ENCODE measurements at regions not wholly inside any gene's neighbourhood (a gene's known extent, or its start where the extent isn't known, plus 50 kb on each side); places are given as distances from the start of the nearest gene placed in this dataset.

DNA sequence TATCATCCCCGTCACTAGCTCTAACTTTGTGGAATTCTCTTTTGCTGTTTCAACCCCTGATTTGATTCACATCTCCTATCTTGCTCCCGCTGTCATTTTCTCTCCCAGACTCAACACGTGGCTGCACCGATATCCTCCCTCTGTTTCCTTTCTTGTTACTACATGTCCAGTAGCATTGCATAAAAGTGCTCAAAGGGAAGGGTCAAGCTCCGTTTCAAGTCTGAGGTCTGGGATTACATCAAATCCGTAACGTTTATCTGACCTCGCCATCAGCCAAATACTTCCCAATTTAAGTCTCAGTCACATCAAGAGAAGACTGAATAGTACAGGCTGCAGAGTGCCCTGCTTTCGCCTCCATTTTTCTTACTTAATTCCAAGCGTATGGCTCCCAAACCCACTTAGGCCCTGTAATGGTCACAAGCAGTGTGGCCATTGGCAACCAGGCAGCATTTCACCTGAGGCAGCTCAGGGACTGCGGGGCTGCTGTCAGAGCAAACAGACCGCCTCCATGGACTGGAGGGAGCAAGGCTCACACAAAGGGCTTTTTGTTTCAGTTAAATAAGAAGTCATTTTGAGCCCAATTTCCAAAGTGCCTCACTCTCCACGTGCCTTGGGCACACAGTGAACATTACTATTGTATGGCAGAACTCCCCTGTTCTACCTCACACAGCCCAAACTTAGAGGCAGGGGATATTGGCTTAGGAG is 217.8 kb downstream of the BCL11A start:
- ATAC-seq (ENCODE audit: low read depth in 2 of 2) = no peak
- Mint-ChIP-seq H3K4me1 (peaks cover 52 to 80% (median 66%) of the 10 kb centered on the region in 3 donors), H3K27ac (peak overlapping the region; percentile 95 to 99 (median 98)), H3K27me3 (no peaks in the 10 kb centered on the region), H3K9me3 (peaks cover 0 to 13% (median 2%) of the 10 kb centered on the region in 7 donors), H3K36me3 (peaks cover 16 to 39% of the 10 kb centered on the region in 2 donors), H3K4me3 (peak overlapping the region in 3 of 8 donors; percentile 40 to 75 (median 43))
- DNase-seq = no peak

GRCh38 chr2:60334610-60335009 is 218.8 kb downstream of the BCL11A start:
- H3K4me1 Mint-ChIP-seq = peaks cover 52 to 77% (median 60%) of the 10 kb centered on the region in 3 donors
- H3K36me3 Mint-ChIP-seq = peaks cover 10 to 33% of the 10 kb centered on the region in 2 donors
- H3K27ac Mint-ChIP-seq = peak overlapping the region in 3 of 6 donors; percentile 47 to 85 (median 66)
- ATAC-seq (ENCODE audit: low read depth in 2 of 2) (no peak), DNase-seq (no peak)
- peaks cover 0 to 12% (median 2%) of the 10 kb centered on the region in 7 donors for H3K9me3 Mint-ChIP-seq
- H3K4me3 Mint-ChIP-seq = no peak overlapping the region
- H3K27me3 Mint-ChIP-seq = no peaks in the 10 kb centered on the region

DNA sequence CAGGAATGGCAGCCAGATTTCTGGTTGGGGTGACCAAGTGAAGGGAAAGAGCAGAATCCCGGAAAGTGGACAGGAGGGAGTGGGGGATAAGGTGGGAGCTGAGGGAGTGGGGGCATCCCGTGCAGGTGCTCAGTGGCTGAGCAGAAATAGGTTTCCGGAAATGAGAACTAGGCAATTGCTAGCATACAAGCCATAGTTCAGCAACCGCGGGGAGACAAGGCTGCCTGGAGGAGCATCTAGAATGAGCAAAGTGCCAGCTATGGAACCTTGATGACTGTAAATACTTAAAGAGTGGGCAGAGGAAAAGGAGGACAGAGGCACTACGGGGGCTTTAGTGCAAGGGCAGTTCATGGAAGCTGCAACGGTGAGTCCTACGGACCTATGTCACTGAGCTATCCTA is 220.2 kb downstream of the BCL11A start:
- peak overlapping the region in 3 of 8 donors; percentile 51 to 81 (median 60) for H3K4me3 Mint-ChIP-seq
- ATAC-seq (ENCODE audit: low read depth in 2 of 2) (no peak), DNase-seq (no peak)
- H3K36me3 Mint-ChIP-seq = peaks cover 0 to 24% of the 10 kb centered on the region in 2 donors
- H3K27me3 Mint-ChIP-seq = no peaks in the 10 kb centered on the region
- H3K4me1 Mint-ChIP-seq = peaks cover 40 to 63% (median 50%) of the 10 kb centered on the region in 3 donors
- peak overlapping the region in 2 of 6 donors; percentile 20 to 87 for H3K27ac Mint-ChIP-seq
- H3K9me3 Mint-ChIP-seq = peaks cover 0 to 9% (median 2%) of the 10 kb centered on the region in 7 donors

- Mint-ChIP-seq H3K27me3 (no peaks in the 10 kb centered on the region), H3K9me3 (peaks cover 0 to 9% (median 4%) of the 10 kb centered on the region in 7 donors), H3K4me1 (peaks cover 23 to 43% (median 37%) of the 10 kb centered on the region in 3 donors), H3K4me3 (no peak overlapping the region), H3K27ac (no peak overlapping the region), H3K36me3 (peaks cover 3 to 28% of the 10 kb centered on the region in 2 donors)
- ATAC-seq (ENCODE audit: low read depth in 2 of 2) (no peak), DNase-seq (no peak)
Measured at GRCh38 chr2:60331115-60331809, 222.2 kb downstream of the BCL11A start.

DNA sequence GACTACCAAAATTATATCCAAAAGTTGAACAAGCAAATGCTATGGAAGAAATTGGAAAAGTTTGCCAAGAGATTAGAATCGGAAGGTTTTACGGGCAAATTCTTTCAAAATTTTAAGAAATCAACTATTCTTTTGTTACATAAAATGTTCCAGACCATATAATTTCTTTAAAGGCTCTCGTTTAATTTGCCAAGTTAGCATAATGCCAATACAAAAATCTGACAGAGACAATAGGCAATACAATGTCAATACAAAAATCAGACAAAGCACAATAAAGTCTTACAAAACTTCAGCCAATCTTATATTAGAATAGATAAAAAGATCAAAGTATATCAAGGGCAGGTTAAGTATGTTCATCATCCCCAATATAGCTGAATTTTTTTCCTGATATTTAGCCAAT is 224.2 kb downstream of the BCL11A start:
- DNase-seq (no peak), ATAC-seq (ENCODE audit: low read depth in 2 of 2) (no peak)
- Mint-ChIP-seq H3K27ac (no peak overlapping the region), H3K4me3 (no peak overlapping the region), H3K36me3 (peaks cover 12 to 32% of the 10 kb centered on the region in 2 donors), H3K4me1 (peaks cover 12 to 27% (median 25%) of the 10 kb centered on the region in 3 donors), H3K9me3 (peaks cover 2 to 15% (median 12%) of the 10 kb centered on the region in 7 donors), H3K27me3 (no peaks in the 10 kb centered on the region)

DNA sequence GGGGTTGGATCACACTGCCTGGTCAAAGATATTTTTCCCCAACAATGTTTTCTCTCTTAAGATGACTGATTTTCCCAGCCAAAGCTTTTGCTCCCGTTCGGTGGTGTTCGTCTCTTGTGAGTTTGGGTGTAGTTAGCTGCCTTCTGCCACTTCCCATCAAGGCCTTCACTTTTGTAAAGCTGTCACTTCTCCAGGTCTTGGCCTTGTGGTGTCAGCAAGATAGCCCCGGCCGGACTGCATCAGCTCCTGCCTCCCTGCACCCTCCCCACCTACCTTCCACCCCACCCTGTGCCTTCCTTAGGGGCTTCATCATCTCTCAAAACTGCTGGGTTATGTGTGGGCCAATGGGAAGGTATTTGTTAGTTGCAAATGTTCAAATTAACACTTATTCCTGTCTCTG is 228.9 kb downstream of the BCL11A start:
- peaks cover 12 to 16% of the 10 kb centered on the region in 2 donors for H3K36me3 Mint-ChIP-seq
- ATAC-seq (ENCODE audit: low read depth in 2 of 2) (no peak), DNase-seq (no peak)
- peaks cover 2 to 15% (median 6%) of the 10 kb centered on the region in 7 donors for H3K9me3 Mint-ChIP-seq
- no peak overlapping the region for H3K27ac Mint-ChIP-seq
- H3K4me3 Mint-ChIP-seq = no peak overlapping the region
- peaks cover 13 to 38% (median 23%) of the 10 kb centered on the region in 3 donors for H3K4me1 Mint-ChIP-seq
- H3K27me3 Mint-ChIP-seq = no peaks in the 10 kb centered on the region

GRCh38 chr2:60321816-60322215 is 231.6 kb downstream of the BCL11A start:
- no peak for DNase-seq
- Mint-ChIP-seq H3K27ac (peak overlapping the region in 2 of 6 donors; percentile 44 to 88), H3K9me3 (peaks cover 2 to 15% (median 6%) of the 10 kb centered on the region in 7 donors), H3K27me3 (no peaks in the 10 kb centered on the region), H3K4me3 (no peak overlapping the region), H3K4me1 (peaks cover 38 to 65% (median 41%) of the 10 kb centered on the region in 3 donors), H3K36me3 (peaks cover 12 to 16% of the 10 kb centered on the region in 2 donors)
- ATAC-seq (ENCODE audit: low read depth in 2 of 2) = no peak

- peaks cover 6 to 7% of the 10 kb centered on the region in 2 donors for H3K36me3 Mint-ChIP-seq
- H3K9me3 Mint-ChIP-seq = peaks cover 2 to 5% (median 3%) of the 10 kb centered on the region in 7 donors
- peaks cover 48 to 76% (median 52%) of the 10 kb centered on the region in 3 donors for H3K4me1 Mint-ChIP-seq
- no peaks in the 10 kb centered on the region for H3K27me3 Mint-ChIP-seq
- no peak for DNase-seq
- peak overlapping the region in 3 of 6 donors; percentile 28 to 82 (median 71) for H3K27ac Mint-ChIP-seq
- no peak overlapping the region for H3K4me3 Mint-ChIP-seq
- no peak for ATAC-seq (ENCODE audit: low read depth in 2 of 2)
Measured at GRCh38 chr2:60320724-60321123, 232.7 kb downstream of the BCL11A start.

GRCh38 chr2:60319031-60319547 is 234.4 kb downstream of the BCL11A start:
- H3K4me1 Mint-ChIP-seq = peaks cover 63 to 87% (median 68%) of the 10 kb centered on the region in 3 donors
- peak overlapping the region in 7 of 8 donors; percentile 30 to 85 (median 70) for H3K4me3 Mint-ChIP-seq
- no peaks in the 10 kb centered on the region for H3K36me3 Mint-ChIP-seq
- no peaks in the 10 kb centered on the region for H3K27me3 Mint-ChIP-seq
- peak overlapping the region; percentile 25 to 92 (median 64) for H3K27ac Mint-ChIP-seq
- ATAC-seq (ENCODE audit: low read depth in 2 of 2) = no peak
- peaks cover 0 to 2% (median 0%) of the 10 kb centered on the region in 7 donors for H3K9me3 Mint-ChIP-seq
- no peak for DNase-seq

- ATAC-seq (ENCODE audit: low read depth in 2 of 2) (no peak), DNase-seq (no peak)
- H3K9me3 Mint-ChIP-seq = no peaks in the 10 kb centered on the region
- peak overlapping the region in 6 of 8 donors; percentile 30 to 82 (median 63) for H3K4me3 Mint-ChIP-seq
- H3K4me1 Mint-ChIP-seq = peaks cover 64 to 88% (median 68%) of the 10 kb centered on the region in 3 donors
- H3K36me3 Mint-ChIP-seq = no peaks in the 10 kb centered on the region
- no peaks in the 10 kb centered on the region for H3K27me3 Mint-ChIP-seq
- peak overlapping the region; percentile 48 to 93 (median 80) for H3K27ac Mint-ChIP-seq
Measured at GRCh38 chr2:60318544-60318943, 234.9 kb downstream of the BCL11A start.

DNA sequence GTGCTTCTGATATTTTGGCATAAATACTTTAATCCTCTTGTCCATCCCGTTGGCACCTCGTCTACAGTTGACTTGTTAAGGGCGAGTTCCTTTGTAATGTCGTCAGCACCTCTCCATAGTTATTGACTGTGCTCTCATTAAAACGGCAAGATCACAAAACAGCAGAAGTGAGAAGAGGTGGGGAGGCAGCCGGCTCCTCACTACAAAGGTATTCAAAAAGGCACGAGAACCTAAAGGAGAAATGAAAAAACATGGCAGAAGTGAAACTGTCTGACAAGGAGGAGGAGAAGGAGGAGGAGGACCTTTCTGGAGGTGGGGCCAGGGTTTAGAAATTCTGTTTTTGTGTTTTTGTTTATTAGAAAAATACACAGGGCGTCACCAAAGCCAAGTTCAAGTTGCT is 235.6 kb downstream of the BCL11A start:
- H3K27ac Mint-ChIP-seq = peak overlapping the region; percentile 54 to 93 (median 80)
- H3K4me3 Mint-ChIP-seq = peak overlapping the region in 7 of 8 donors; percentile 30 to 78 (median 58)
- DNase-seq (peak; percentile 80), ATAC-seq (ENCODE audit: low read depth in 2 of 2) (peak; percentile 92 to 93)
- H3K4me1 Mint-ChIP-seq = peaks cover 71 to 88% (median 74%) of the 10 kb centered on the region in 3 donors
- no peaks in the 10 kb centered on the region for H3K36me3 Mint-ChIP-seq
- H3K9me3 Mint-ChIP-seq = no peaks in the 10 kb centered on the region
- no peaks in the 10 kb centered on the region for H3K27me3 Mint-ChIP-seq

DNA sequence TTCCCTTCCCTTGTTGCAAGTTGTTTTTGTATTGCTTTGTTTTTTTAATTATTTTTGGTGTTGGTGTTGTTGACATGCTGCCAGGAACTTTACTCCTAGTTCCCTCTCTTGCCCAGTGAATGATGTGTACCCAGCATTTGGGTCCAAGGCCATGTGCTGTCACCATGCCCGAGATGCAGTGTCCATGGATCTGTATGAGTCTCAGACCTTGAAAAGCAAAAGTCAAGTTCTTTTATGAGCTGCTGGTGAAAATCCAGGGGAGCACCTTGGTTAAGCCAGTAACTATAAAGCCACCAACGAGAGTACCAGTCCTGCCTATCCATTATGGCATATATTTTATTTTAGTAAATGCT is 236.4 kb downstream of the BCL11A start:
- Mint-ChIP-seq H3K4me3 (peak overlapping the region in 5 of 8 donors; percentile 48 to 77 (median 67)), H3K36me3 (no peaks in the 10 kb centered on the region), H3K27ac (peak overlapping the region; percentile 54 to 93 (median 80)), H3K9me3 (no peaks in the 10 kb centered on the region), H3K4me1 (peaks cover 74 to 88% (median 80%) of the 10 kb centered on the region in 3 donors), H3K27me3 (no peaks in the 10 kb centered on the region)
- ATAC-seq (ENCODE audit: low read depth in 2 of 2) (no peak), DNase-seq (no peak)

- ATAC-seq (ENCODE audit: low read depth in 2 of 2) (no peak), DNase-seq (peak; percentile 15)
- Mint-ChIP-seq H3K36me3 (no peaks in the 10 kb centered on the region), H3K27me3 (no peaks in the 10 kb centered on the region), H3K4me3 (peak overlapping the region in 7 of 8 donors; percentile 38 to 75 (median 52)), H3K4me1 (peaks cover 76 to 90% (median 83%) of the 10 kb centered on the region in 3 donors), H3K9me3 (no peaks in the 10 kb centered on the region), H3K27ac (peak overlapping the region; percentile 54 to 93 (median 80))
Measured at GRCh38 chr2:60316381-60317033, 236.9 kb downstream of the BCL11A start.

Data from naive B cell (primary cell).